GM12878 (cell line): ENCODE measurements at regions not wholly inside any gene's neighbourhood (a gene's known extent, or its start where the extent isn't known, plus 50 kb on each side); places are given as distances from the start of the nearest gene placed in this dataset.

ENCODE experiments used
- CTCF ChIP-seq, 3 experiments: IDR thresholded peaks in 2 of 3; conservative IDR thresholded peaks in 1 of 3; 2 replicates each; pipeline ENCODE4 v1.5.1; 2011; ENCODE audit warnings: low read depth in 3 of 3, low read length in 3 of 3, mild to moderate bottlenecking in 3 of 3, control low read depth in 2 of 3, moderate library complexity in 2 of 3, inconsistent platforms in 1 of 3, mixed read lengths in 1 of 3; ENCODE audit not compliant: control insufficient read depth in 2 of 3, insufficient read depth in 1 of 3; ENCODE audit errors: extremely low read depth in 1 of 3
- ESRRA ChIP-seq: IDR thresholded peaks from 2 replicates; pipeline ENCODE4 v1.6.1; 2012; ENCODE audit warnings: mild to moderate bottlenecking, low read length, improper control_type of control experiment
- GABPA ChIP-seq: IDR thresholded peaks from 2 replicates; pipeline ENCODE4 v1.6.1; 2014; ENCODE audit warnings: antibody characterized with exemption, low read depth, mild to moderate bottlenecking, inconsistent platforms
- POLR2A ChIP-seq: IDR thresholded peaks from 2 replicates; pipeline ENCODE4 v1.6.1; 2011; ENCODE audit warnings: low read depth, mild to moderate bottlenecking, low read length
- POLR2AphosphoS5 ChIP-seq: IDR thresholded peaks from 2 replicates; pipeline ENCODE4 v1.6.1; 2011; ENCODE audit warnings: mild to moderate bottlenecking, low read length, inconsistent platforms

GRCh38 chr12:24416423-24417109 lies 467.1 kb upstream of the SOX5 start:
- TF ChIP-seq POLR2AphosphoS5 (no peak), GABPA (no peak), CTCF (IDR thresholded peaks at IDR 0.05 in 2 of 3, conservative IDR thresholded peaks at IDR 0.05 in 1 of 3; ENCODE audit: control insufficient read depth in 2 of 3, extremely low read depth in 1 of 3, insufficient read depth in 1 of 3, low read depth in 3 of 3, low read length in 3 of 3) (no peak), POLR2A (no peak), ESRRA (no peak)
